Small intestine (tissue), 7 donors: ENCODE measurements at regions not wholly inside any gene's neighbourhood (a gene's known extent, or its start where the extent isn't known, plus 50 kb on each side); places are given as distances from the start of the nearest gene placed in this dataset.

Source experiments
- DNase-seq, 2 donors: peaks; one replicate each; pipeline versions ENCODE4 v3.0.0 to v3.0.0-alpha.2; 2013
- FAIRE-seq: peaks from 2 replicates; lab custom pipeline; 2012; peaks lifted over from hg19 to GRCh38; lab: Jason Lieb, UNC
- H3K27ac ChIP-seq, 3 donors: one replicate each; pipeline ENCODE4 v1.5.1; 2013; ENCODE audit warnings: low read length in 2 of 3, mild to moderate bottlenecking in 2 of 3, control low read depth in 1 of 3, inconsistent platforms in 1 of 3, low read depth in 1 of 3, moderate library complexity in 1 of 3
- H3K27me3 ChIP-seq, 3 donors: one replicate each; pipeline ENCODE4 v1.6.1; 2013; ENCODE audit warnings: low read length in 3 of 3, inconsistent platforms in 1 of 3; ENCODE audit not compliant: control insufficient read depth in 3 of 3, insufficient read depth in 3 of 3
- H3K36me3 ChIP-seq, 3 donors: one replicate each; pipeline ENCODE4 v1.6.1; 2013; ENCODE audit warnings: low read length in 3 of 3, inconsistent platforms in 1 of 3, low read depth in 1 of 3, mild to moderate bottlenecking in 1 of 3, moderate library complexity in 1 of 3; ENCODE audit not compliant: control insufficient read depth in 3 of 3, insufficient read depth in 2 of 3
- H3K4me1 ChIP-seq, 3 donors: one replicate each; pipeline ENCODE4 v1.6.1; 2013; ENCODE audit warnings: low read length in 2 of 3, inconsistent platforms in 1 of 3, low read depth in 1 of 3, mild to moderate bottlenecking in 1 of 3, moderate library complexity in 1 of 3; ENCODE audit not compliant: control insufficient read depth in 3 of 3, insufficient read depth in 2 of 3
- H3K4me3 ChIP-seq, 3 donors: one replicate each; pipeline ENCODE4 v1.5.1; 2013; ENCODE audit warnings: low read length in 3 of 3, control low read depth in 1 of 3, inconsistent platforms in 1 of 3, low read depth in 1 of 3, mild to moderate bottlenecking in 1 of 3, moderate library complexity in 1 of 3
- H3K9me3 ChIP-seq, 2 donors: one replicate each; pipeline ENCODE4 v1.6.1; 2013; ENCODE audit warnings: low read depth in 1 of 2, low read length in 1 of 2; ENCODE audit not compliant: control insufficient read depth in 2 of 2, insufficient read depth in 1 of 2
- WGBS, 3 donors: extraction: QIAGEN DNeasy Blood & Tissue Kit; methylation state at CpG; one replicate each; pipeline ENCODE4 v1.1.7; 2013; 5-methylcytosine and 5-hydroxymethylcytosine counted together
- donor health status: healthy with polysubstance abuse.
- donor health status: control.
- donor health status: control.
- donor health status: Bipolar disorder and iron deficiency.
- donor health status: healthy.

DNA sequence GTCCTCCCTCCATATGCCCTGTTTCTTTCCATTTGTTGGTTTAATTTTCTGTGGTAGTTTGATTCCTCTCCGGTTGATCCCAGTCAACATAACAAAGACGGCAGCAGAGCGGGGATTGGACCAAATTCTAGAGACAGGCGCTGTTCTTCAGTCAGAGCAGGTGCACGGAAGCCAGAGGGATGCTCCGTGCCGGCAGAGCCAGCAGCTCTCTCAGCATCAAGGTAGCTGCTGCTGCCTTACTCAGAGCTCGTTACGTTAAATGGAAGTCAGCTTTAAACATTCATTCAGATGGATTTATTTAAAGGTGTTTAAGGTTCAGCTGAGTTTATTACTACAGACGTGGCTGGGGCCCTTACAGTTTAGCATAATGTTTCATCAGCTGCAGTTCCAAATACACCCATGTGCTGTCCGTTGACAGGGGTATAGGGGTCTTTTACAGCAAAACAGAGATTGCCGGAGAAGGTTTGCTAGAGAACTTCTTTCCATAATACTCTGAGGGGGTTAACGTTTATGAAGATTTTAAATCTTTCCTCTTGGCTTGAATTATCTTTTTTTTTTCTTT lies 497.2 kb upstream of the PIK3C3 start:
- FAIRE-seq: no peak
- Histone ChIP-seq H3K27ac (no peak overlapping the region), H3K27me3 (no peaks in the 10 kb centered on the region), H3K36me3 (no peaks in the 10 kb centered on the region), H3K4me3 (no peak overlapping the region), H3K9me3 (no peaks in the 10 kb centered on the region), H3K4me1 (no peaks in the 10 kb centered on the region)
- DNase-seq: no peak
- WGBS, 3 donors: 68 to 73% (median 71%) methylated on average over 13 of the region's 13 CpGs

DNA sequence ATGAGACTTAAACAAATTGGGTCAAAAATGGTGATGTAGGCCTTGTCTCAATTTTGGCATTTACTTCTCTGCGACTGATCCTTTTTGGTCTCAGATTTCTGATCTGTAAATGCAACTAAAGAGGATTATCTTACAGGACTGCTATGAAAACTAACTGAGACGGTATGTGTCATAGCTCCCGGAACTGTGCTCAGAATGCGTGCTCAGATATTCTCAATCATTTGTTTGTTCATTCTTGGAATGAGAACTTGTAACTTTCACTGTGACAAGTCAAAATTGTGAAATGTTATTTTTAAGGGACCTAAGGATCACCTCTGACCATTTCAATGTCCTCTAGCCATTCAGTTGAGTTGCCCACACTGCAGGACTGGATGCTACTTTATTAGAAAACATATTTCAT lies 498.2 kb upstream of the PIK3C3 start:
- no peaks in the 10 kb centered on the region for H3K27me3 ChIP-seq
- no peaks in the 10 kb centered on the region for H3K4me1 ChIP-seq
- no peaks in the 10 kb centered on the region for H3K36me3 ChIP-seq
- H3K27ac ChIP-seq: no peak overlapping the region
- no peak overlapping the region for H3K4me3 ChIP-seq
- no peaks in the 10 kb centered on the region for H3K9me3 ChIP-seq
- FAIRE-seq: no peak
- no peak for DNase-seq
- 84 to 94% (median 93%) methylated on average over 4 of the region's 4 CpGs for WGBS, 3 donors

DNA sequence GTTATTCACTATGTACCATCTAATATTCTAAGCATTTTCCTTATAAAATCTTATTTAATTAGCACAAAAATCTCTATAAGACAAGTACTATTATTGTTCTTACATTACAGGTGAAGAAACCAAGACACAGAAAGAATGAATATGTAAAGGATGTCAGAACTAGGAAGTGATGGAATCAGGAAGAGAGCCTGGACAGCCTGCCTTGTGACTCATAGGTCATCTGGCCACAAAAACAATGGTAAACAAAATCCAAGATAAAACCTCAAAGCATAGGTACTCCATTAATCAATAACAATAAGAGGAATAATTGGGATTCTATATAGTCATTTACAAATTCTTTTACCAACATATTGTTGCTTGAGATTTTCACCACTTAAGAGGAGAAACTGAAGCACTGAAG lies 505.4 kb upstream of the PIK3C3 start:
- no peak for FAIRE-seq
- no peaks in the 10 kb centered on the region for H3K4me1 ChIP-seq
- H3K4me3 ChIP-seq: no peak overlapping the region
- H3K36me3 ChIP-seq: no peaks in the 10 kb centered on the region
- no peak for DNase-seq
- no peaks in the 10 kb centered on the region for H3K9me3 ChIP-seq
- H3K27ac ChIP-seq: no peak overlapping the region
- H3K27me3 ChIP-seq: no peaks in the 10 kb centered on the region

DNA sequence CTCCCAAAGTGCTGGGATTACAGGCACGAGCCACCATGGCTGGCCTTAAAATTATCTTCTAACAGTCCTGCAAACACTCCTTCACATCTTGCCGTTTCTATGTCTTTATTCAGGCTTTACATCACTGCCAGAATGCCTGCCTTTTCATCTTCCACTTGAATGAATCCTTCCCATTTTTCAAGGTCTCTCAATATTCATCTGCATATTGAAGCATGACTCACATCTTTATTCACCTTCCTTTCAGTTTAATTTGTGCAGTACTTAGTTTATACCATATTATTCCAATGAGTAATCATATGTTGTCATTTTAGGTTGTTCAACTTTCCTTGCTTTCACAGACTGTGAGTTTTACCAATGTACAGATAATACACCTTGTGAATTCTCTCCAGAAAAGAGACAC lies 510.1 kb upstream of the PIK3C3 start:
- Histone ChIP-seq H3K4me3 (no peak overlapping the region), H3K27ac (no peak overlapping the region), H3K9me3 (no peaks in the 10 kb centered on the region), H3K4me1 (no peaks in the 10 kb centered on the region), H3K36me3 (no peaks in the 10 kb centered on the region), H3K27me3 (no peaks in the 10 kb centered on the region)
- FAIRE-seq (no peak), DNase-seq (no peak)
- 52 to 75% (median 58%) methylated on average over 2 of the region's 2 CpGs for WGBS, 3 donors

DNA sequence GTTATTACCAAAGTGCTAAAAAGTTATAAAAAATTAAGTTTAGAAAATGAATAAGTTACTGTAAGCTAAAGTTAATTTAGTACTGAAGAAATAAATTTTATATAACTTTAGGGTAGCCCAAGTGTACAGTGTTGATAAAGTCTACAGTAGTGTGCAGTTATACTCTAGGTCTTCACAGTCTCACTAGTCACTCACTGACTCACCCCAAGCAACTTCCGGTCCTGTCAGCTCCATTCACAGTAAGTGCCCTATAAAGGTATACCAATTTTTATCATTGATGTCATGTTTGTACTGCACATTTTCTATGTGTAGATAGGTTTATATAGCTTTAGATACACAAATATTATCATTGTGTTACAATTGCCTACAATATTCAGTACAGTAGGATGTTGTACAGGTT lies 518.3 kb upstream of the PIK3C3 start:
- FAIRE-seq (no peak), DNase-seq (no peak)
- WGBS, 3 donors: 83 to 96% (median 93%) methylated on average over 1 of the region's 1 CpG
- Histone ChIP-seq H3K36me3 (no peaks in the 10 kb centered on the region), H3K27ac (no peak overlapping the region), H3K27me3 (no peaks in the 10 kb centered on the region), H3K4me1 (no peaks in the 10 kb centered on the region), H3K9me3 (no peaks in the 10 kb centered on the region), H3K4me3 (no peak overlapping the region)

DNA sequence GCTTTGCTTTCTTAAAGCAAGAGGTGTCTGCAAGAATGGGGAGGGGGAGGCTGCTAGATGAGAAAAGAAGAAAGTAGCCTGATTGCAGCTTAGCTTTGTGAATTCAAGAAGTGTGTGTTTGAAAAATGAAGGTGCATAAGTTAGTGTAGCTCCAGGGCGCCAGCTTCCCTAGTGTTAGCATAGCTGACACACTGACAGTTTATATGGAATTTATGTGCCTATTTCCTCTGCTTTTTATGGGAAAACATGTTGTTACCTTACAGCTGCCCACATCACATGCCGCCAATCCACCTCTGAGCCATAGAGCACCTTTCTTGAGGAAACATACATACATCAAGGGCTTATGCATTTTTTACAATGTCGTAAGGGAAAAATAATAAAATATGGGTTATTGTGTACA lies 536.4 kb upstream of the PIK3C3 start:
- FAIRE-seq: no peak
- Histone ChIP-seq H3K27ac (no peak overlapping the region), H3K4me3 (no peak overlapping the region), H3K4me1 (no peaks in the 10 kb centered on the region), H3K27me3 (no peaks in the 10 kb centered on the region), H3K36me3 (no peaks in the 10 kb centered on the region), H3K9me3 (no peaks in the 10 kb centered on the region)
- WGBS, 3 donors: 87 to 94% (median 92%) methylated on average over 3 of the region's 3 CpGs
- no peak for DNase-seq

DNA sequence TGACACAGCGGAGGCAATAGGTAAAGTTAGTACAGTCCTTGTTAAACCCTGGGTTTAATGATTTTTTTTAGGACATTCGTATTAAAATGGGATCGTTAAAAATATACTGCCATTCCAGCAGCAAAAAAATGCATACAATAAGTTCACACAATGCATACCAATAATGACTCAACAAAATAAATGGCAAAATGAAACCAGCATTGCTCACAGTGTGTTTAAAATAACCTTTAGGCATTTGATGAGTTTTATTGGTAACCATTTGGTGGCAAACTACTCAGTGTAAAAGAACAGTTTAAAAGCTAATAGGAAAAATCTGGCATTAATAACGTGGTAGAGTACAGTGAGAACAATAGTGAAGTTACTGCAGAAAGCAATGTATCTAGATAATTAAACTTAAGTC lies 539.0 kb upstream of the PIK3C3 start:
- Histone ChIP-seq H3K27ac (no peak overlapping the region), H3K4me3 (no peak overlapping the region), H3K4me1 (no peaks in the 10 kb centered on the region), H3K36me3 (no peaks in the 10 kb centered on the region), H3K27me3 (no peaks in the 10 kb centered on the region), H3K9me3 (no peaks in the 10 kb centered on the region)
- FAIRE-seq: no peak
- DNase-seq: no peak
- WGBS, 3 donors: 82 to 87% (median 83%) methylated on average over 4 of the region's 4 CpGs

DNA sequence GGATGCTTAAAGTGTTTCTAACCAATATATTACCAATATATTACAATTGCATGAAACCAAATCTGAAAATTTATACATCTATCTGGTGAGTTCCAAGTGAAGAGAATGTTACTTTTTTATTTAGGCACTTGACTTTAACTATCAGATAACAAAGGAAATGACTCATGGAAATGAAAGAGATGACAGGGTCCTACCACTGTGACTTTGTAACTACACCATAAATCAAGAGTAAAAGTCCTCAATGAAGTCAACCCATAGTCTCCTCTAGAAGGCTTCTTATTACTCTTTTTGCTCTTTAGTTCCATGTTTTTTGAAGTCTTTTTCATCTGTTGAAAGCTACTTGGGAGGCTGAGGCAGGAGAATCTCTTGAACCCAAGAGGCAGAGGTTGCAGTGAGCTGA lies 545.0 kb upstream of the PIK3C3 start:
- no peak for DNase-seq
- FAIRE-seq: no peak
- Histone ChIP-seq H3K27ac (no peak overlapping the region), H3K27me3 (no peaks in the 10 kb centered on the region), H3K4me3 (no peak overlapping the region), H3K36me3 (no peaks in the 10 kb centered on the region), H3K9me3 (no peaks in the 10 kb centered on the region), H3K4me1 (no peaks in the 10 kb centered on the region)

DNA sequence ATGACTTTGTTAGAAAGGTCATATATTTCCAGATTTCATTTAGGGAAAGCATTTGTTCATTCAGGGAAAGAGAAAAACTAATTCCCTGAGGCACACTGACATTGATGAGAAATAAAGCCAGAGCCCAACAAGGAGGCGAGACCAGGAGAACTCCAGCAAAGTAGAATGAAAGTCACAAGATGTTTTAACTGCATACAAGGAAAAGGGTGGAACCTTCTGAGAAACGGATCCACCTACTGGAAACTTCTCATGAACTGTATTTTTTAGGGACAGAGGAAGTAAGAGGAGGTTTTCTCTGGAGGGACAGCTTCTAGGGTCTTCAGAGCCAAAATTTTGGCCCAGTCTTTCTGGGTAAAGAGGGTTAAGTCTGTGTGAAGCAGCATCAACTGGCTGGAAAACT lies 548.2 kb upstream of the PIK3C3 start:
- no peak for FAIRE-seq
- no peaks in the 10 kb centered on the region for H3K27me3 ChIP-seq
- H3K4me3 ChIP-seq: no peak overlapping the region
- 51 to 72% (median 60%) methylated on average over 2 of the region's 2 CpGs for WGBS, 3 donors
- DNase-seq: no peak
- H3K9me3 ChIP-seq: no peaks in the 10 kb centered on the region
- no peak overlapping the region for H3K27ac ChIP-seq
- H3K36me3 ChIP-seq: no peaks in the 10 kb centered on the region
- no peaks in the 10 kb centered on the region for H3K4me1 ChIP-seq
